Nephron progenitor cell (in vitro differentiated cells): ENCODE measurements at regions not wholly inside any gene's neighbourhood (a gene's known extent, or its start where the extent isn't known, plus 50 kb on each side); places are given as distances from the start of the nearest gene placed in this dataset.

Experiments
- DNase-seq: peaks from one replicate; pipeline ENCODE4 v3.0.0; 2021
- H3K27ac Mint-ChIP-seq: 2 replicates; pipeline ENCODE4 v1.8.0; 2021; ENCODE audit warnings: mild to moderate bottlenecking, moderate library complexity, mixed read lengths
- H3K27me3 Mint-ChIP-seq: 2 replicates; pipeline ENCODE4 v1.8.0; 2021; ENCODE audit warnings: mild to moderate bottlenecking, low read depth, mixed read lengths; ENCODE audit not compliant: poor library complexity
- H3K36me3 Mint-ChIP-seq: 2 replicates; pipeline ENCODE4 v1.8.0; 2021; ENCODE audit warnings: low read depth, mixed read lengths
- H3K4me1 Mint-ChIP-seq: 2 replicates; pipeline ENCODE4 v1.8.0; 2021; ENCODE audit warnings: mixed read lengths
- H3K4me3 Mint-ChIP-seq: 2 replicates; pipeline ENCODE4 v1.8.0; 2021; ENCODE audit warnings: mild to moderate bottlenecking, moderate library complexity, mixed read lengths
- H3K9me3 Mint-ChIP-seq: 2 replicates; pipeline ENCODE4 v1.8.0; 2021; ENCODE audit warnings: mild to moderate bottlenecking, moderate library complexity, mixed read lengths
- CTCF ChIP-seq: fragments of 200-600 bp; sonication (generic); IDR thresholded peaks from 2 replicates; pipeline ENCODE4 v1.5.0; 2021; ENCODE audit warnings: antibody characterized with exemption

- Mint-ChIP-seq H3K4me3 (no peak overlapping the region), H3K27me3 (peaks cover 6% of the 10 kb centered on the region), H3K9me3 (no peaks in the 10 kb centered on the region), H3K4me1 (peaks cover 8% of the 10 kb centered on the region), H3K36me3 (no peaks in the 10 kb centered on the region), H3K27ac (no peak overlapping the region)
- DNase-seq = no peak
- TF ChIP-seq CTCF = no peak
Measured at GRCh38 chrX:96246436-96246835, 438.2 kb upstream of the DIAPH2 start.
